ENCODE measurements at regions not wholly inside any gene's neighbourhood (a gene's known extent, or its start where the extent isn't known, plus 50 kb on each side); places are given as distances from the start of the nearest gene placed in this dataset.
"Not testable (repeated sequence)": the region's sequence is repeated elsewhere in the genome, so short reads cannot be mapped to it uniquely, and the experiment has no call there.

DNA sequence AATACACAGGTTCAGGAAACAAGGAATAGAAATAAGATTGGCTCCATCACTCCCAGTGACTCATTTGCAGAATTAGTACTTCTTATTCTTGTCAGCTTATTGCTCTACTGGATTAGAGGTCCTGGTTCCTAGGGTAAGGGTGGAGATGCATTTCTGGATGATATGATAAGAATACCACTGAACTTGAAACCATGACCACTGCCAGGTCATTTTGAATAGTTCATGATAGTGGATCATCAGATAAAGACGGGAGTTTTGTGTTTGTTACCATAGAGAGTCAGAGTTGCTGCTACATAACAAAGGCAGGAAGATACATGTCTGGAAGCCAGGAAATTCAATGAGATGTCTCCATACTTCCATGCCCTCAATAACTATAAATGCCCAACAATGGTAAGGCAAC is 109.2 kb upstream of the FAT1 start:
- no peak overlapping the region for H3K4me3 Mint-ChIP-seq
- H3K27ac Mint-ChIP-seq, result no peak overlapping the region
- H3K4me2 ChIP-seq (replicated peaks; ENCODE audit: extremely low read depth, low read length, poor library complexity, severe bottlenecking), result no peak overlapping the region
- no peak overlapping the region for H3K27ac ChIP-seq (ENCODE audit: low read depth in 1 of 2, low read length in 2 of 2)
- no peak for TF ChIP-seq CTCF (IDR thresholded peaks at IDR 0.05)
- DNase-seq, result no peak
- peaks cover 0 to 15% (median 7%) of the 10 kb centered on the region in 7 donors for H3K9me3 Mint-ChIP-seq
- H3K4me3 ChIP-seq (replicated peaks in 1 of 3; ENCODE audit: low read depth in 2 of 3, low read length in 3 of 3), result no peak overlapping the region
- H4K20me1 ChIP-seq (ENCODE audit: insufficient read depth, low read length), result no peaks in the 10 kb centered on the region
- H3K4me1 Mint-ChIP-seq, result no peaks in the 10 kb centered on the region
- H3K4me1 ChIP-seq (ENCODE audit: control insufficient read depth in 1 of 2, insufficient read depth in 2 of 2, low read length in 2 of 2), result no peaks in the 10 kb centered on the region
- H3K27me3 Mint-ChIP-seq (ENCODE audit: low read depth in 3 of 3), result peaks cover 0 to 2% (median 0%) of the 10 kb centered on the region in 3 donors
- no peaks in the 10 kb centered on the region for H3K36me3 ChIP-seq (replicated peaks in 1 of 2; ENCODE audit: control insufficient read depth in 1 of 2, insufficient read depth in 2 of 2, low read length in 2 of 2)
- H3K79me2 ChIP-seq (ENCODE audit: insufficient read depth, low read length), result no peaks in the 10 kb centered on the region
- WGBS (ENCODE audit: insufficient coverage), result no CpG with 5 or more reads among the region's 1 CpG
- intact Hi-C loops (cut with micrococcal nuclease), result no loop called here
- H3K27me3 ChIP-seq (ENCODE audit: control insufficient read depth in 2 of 2, insufficient read depth in 2 of 2, low read length in 2 of 2), result no peaks in the 10 kb centered on the region
- H3K9me3 ChIP-seq (replicated peaks in 1 of 2; ENCODE audit: control insufficient read depth in 1 of 2, insufficient read depth in 1 of 2, low read length in 2 of 2), result peaks cover 7 to 9% of the 10 kb centered on the region in 2 donors
- no peaks in the 10 kb centered on the region for H3K36me3 Mint-ChIP-seq
- H2AFZ ChIP-seq (ENCODE audit: insufficient read depth, low read depth, low read length, poor library complexity, severe bottlenecking), result no peak overlapping the region
- H3K9ac ChIP-seq (ENCODE audit: insufficient read depth, low read length, poor library complexity, severe bottlenecking), result no peak overlapping the region

GRCh38 chr4:186837463-186837862 is 113.8 kb upstream of the FAT1 start:
- DNase-seq; H3K36me3 Mint-ChIP-seq; intact Hi-C loops (cut with micrococcal nuclease); H2AFZ ChIP-seq (ENCODE audit: insufficient read depth, low read depth, low read length, poor library complexity, severe bottlenecking); H3K4me2 ChIP-seq (replicated peaks; ENCODE audit: extremely low read depth, low read length, poor library complexity, severe bottlenecking); H3K4me3 Mint-ChIP-seq; H3K4me3 ChIP-seq (replicated peaks in 1 of 3; ENCODE audit: low read depth in 2 of 3, low read length in 3 of 3); H3K27me3 ChIP-seq (ENCODE audit: control insufficient read depth in 2 of 2, insufficient read depth in 2 of 2, low read length in 2 of 2); H3K9ac ChIP-seq (ENCODE audit: insufficient read depth, low read length, poor library complexity, severe bottlenecking); H3K4me1 ChIP-seq (ENCODE audit: control insufficient read depth in 1 of 2, insufficient read depth in 2 of 2, low read length in 2 of 2); H3K27me3 Mint-ChIP-seq (ENCODE audit: low read depth in 3 of 3); H3K27ac ChIP-seq (ENCODE audit: low read depth in 1 of 2, low read length in 2 of 2); H3K79me2 ChIP-seq (ENCODE audit: insufficient read depth, low read length); H3K4me1 Mint-ChIP-seq; H3K9me3 ChIP-seq (replicated peaks in 1 of 2; ENCODE audit: control insufficient read depth in 1 of 2, insufficient read depth in 1 of 2, low read length in 2 of 2); H4K20me1 ChIP-seq (ENCODE audit: insufficient read depth, low read length); H3K27ac Mint-ChIP-seq; H3K36me3 ChIP-seq (replicated peaks in 1 of 2; ENCODE audit: control insufficient read depth in 1 of 2, insufficient read depth in 2 of 2, low read length in 2 of 2): not testable (repeated sequence)
- WGBS (ENCODE audit: insufficient coverage), result no CpG with 5 or more reads among the region's 3 CpGs
- H3K9me3 Mint-ChIP-seq, result peaks cover 0 to 13% (median 4%) of the 10 kb centered on the region in 7 donors
